ENCODE measurements at regions not wholly inside any gene's neighbourhood (a gene's known extent, or its start where the extent isn't known, plus 50 kb on each side); places are given as distances from the start of the nearest gene placed in this dataset.

DNA sequence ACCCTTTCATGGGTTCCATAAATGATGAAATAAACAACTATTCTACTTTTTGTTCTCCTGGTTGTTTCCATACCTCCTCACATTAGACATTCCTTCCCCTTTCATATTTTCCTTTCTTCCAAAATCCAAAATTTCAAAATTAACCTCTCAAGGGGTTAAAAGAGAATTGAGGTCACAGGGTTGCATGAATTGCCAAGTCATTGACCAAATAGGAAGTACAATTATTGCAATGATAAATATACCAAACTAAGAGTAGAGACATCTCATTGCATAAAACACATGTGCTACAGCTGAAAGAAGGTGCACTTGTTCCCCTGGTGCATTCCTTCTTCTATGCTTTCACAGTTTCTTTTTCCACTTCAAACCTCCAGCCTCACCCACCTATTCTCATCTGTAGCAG lies 136.1 kb downstream of the KCTD12 start:
- TF ChIP-seq, protein P1, sequence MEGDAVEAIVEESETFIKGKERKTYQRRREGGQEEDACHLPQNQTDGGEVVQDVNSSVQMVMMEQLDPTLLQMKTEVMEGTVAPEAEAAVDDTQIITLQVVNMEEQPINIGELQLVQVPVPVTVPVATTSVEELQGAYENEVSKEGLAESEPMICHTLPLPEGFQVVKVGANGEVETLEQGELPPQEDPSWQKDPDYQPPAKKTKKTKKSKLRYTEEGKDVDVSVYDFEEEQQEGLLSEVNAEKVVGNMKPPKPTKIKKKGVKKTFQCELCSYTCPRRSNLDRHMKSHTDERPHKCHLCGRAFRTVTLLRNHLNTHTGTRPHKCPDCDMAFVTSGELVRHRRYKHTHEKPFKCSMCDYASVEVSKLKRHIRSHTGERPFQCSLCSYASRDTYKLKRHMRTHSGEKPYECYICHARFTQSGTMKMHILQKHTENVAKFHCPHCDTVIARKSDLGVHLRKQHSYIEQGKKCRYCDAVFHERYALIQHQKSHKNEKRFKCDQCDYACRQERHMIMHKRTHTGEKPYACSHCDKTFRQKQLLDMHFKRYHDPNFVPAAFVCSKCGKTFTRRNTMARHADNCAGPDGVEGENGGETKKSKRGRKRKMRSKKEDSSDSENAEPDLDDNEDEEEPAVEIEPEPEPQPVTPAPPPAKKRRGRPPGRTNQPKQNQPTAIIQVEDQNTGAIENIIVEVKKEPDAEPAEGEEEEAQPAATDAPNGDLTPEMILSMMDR (IDR thresholded peaks at IDR 0.05) = no peak
- TF ChIP-seq EP300 (IDR thresholded peaks at IDR 0.05) = no peak

Data from ovary (tissue), 3 donors.